PC-3 (cell line): ENCODE measurements at regions not wholly inside any gene's neighbourhood (a gene's known extent, or its start where the extent isn't known, plus 50 kb on each side); places are given as distances from the start of the nearest gene placed in this dataset.

Experiments used
- ATAC-seq: fragments of 200-7000 bp; cut with Tn5 transposase; 2 replicates; pipeline ENCODE4 v1.9.1; 2020; ENCODE audit warnings: mild to moderate bottlenecking, moderate library complexity
- BruUV-seq: library from RNA; stranded (reverse); fragments of 400-500 nt; replicated peaks from 2 replicates; lab custom pipeline; 2021; lab: Mats Ljungman, UMichigan
- CTCF ChIA-PET: fragments of 300-600 bp; sonication (Branson Sonifier 250); formaldehyde crosslinking; loops from one replicate; lab custom pipeline; 2022; ENCODE audit warnings: antibody characterized with exemption; lab: Charles Lee
- POLR2A ChIA-PET: fragments of 300-600 bp; sonication (Branson Sonifier 250); formaldehyde crosslinking; loops from one replicate; lab custom pipeline; 2022; ENCODE audit warnings: antibody characterized with exemption; ENCODE audit not compliant: unreplicated experiment; lab: Charles Lee
- DNase-seq: peaks from one replicate; pipeline ENCODE4 v3.0.0-alpha.2; 2015
- H2AFZ ChIP-seq: fragments of 300-600 bp; sonication (generic); 2 replicates; pipeline ENCODE4 v1.6.0; 2016; ENCODE audit warnings: antibody characterized with exemption, low read length
- H3F3A ChIP-seq: fragments of 300-600 bp; sonication (generic); one replicate; pipeline ENCODE4 v1.6.0; 2017; ENCODE audit warnings: antibody characterized with exemption, low read length, control low read depth, mild to moderate bottlenecking; ENCODE audit not compliant: unreplicated experiment
- H3K27ac ChIP-seq: fragments of 300-600 bp; sonication (generic); 2 replicates; pipeline ENCODE4 v1.5.1; 2016; ENCODE audit warnings: mild to moderate bottlenecking, low read length
- H3K27me3 ChIP-seq: fragments of 300-600 bp; sonication (generic); 2 replicates; pipeline ENCODE4 v1.6.1; 2016; ENCODE audit warnings: low read length, mixed read lengths
- H3K36me3 ChIP-seq: fragments of 300-600 bp; sonication (generic); 2 replicates; pipeline ENCODE4 v1.6.1; 2016; ENCODE audit warnings: low read depth, mixed run types, low read length, mixed read lengths
- H3K4me1 ChIP-seq: fragments of 300-600 bp; sonication (generic); 2 replicates; pipeline ENCODE4 v1.5.1; 2016; ENCODE audit warnings: low read length; ENCODE audit not compliant: insufficient read depth
- H3K4me2 ChIP-seq: fragments of 300-600 bp; sonication (generic); 2 replicates; pipeline ENCODE4 v1.6.0; 2016; ENCODE audit warnings: low read length
- H3K4me3 ChIP-seq: fragments of 300-600 bp; sonication (generic); 2 replicates; pipeline ENCODE4 v1.5.1; 2016; ENCODE audit warnings: mild to moderate bottlenecking, low read length, mixed read lengths
- H3K79me2 ChIP-seq: fragments of 300-600 bp; sonication (generic); 2 replicates; pipeline ENCODE4 v1.6.1; 2017; ENCODE audit warnings: low read length, mixed read lengths
- H3K9ac ChIP-seq: fragments of 300-600 bp; sonication (generic); 2 replicates; pipeline ENCODE4 v1.6.0; 2016; ENCODE audit warnings: mild to moderate bottlenecking, low read length
- H3K9me2 ChIP-seq: fragments of 300-600 bp; sonication (generic); replicated peaks from 2 replicates; pipeline ENCODE4 v1.6.1; 2016; ENCODE audit warnings: mixed run types, low read length, mixed read lengths
- H3K9me3 ChIP-seq: fragments of 300-600 bp; sonication (generic); 2 replicates; pipeline ENCODE4 v1.6.1; 2016; ENCODE audit warnings: low read length, mixed read lengths
- H4K20me1 ChIP-seq: fragments of 300-600 bp; sonication (generic); 2 replicates; pipeline ENCODE4 v1.6.1; 2016; ENCODE audit warnings: low read length, mixed read lengths
- EZH2 ChIP-seq: fragments of 300-600 bp; sonication (generic); IDR thresholded peaks from one replicate; pipeline ENCODE4 v1.6.1; 2017; ENCODE audit warnings: antibody characterized with exemption, mild to moderate bottlenecking, low read length; ENCODE audit not compliant: unreplicated experiment
- EZH2phosphoT487 ChIP-seq: fragments of 300-600 bp; sonication (generic); IDR thresholded peaks from 2 replicates; pipeline ENCODE4 v1.6.1; 2018; ENCODE audit warnings: mild to moderate bottlenecking, antibody characterized with exemption, low read length, borderline replicate concordance
- intact Hi-C: fragments of 100-400 bp; cut with micrococcal nuclease; formaldehyde crosslinking; loops from 2 replicates; pipeline ENCODE4 v1.9.0; 2023
- TF ChIP-seq, protein P1 (sequence below): fragments of 300-600 bp; sonication (generic); conservative IDR thresholded peaks from 2 replicates; pipeline ENCODE4 v1.5.1; 2017; ENCODE audit warnings: antibody characterized with exemption, low read depth, mild to moderate bottlenecking, low read length

DNA sequence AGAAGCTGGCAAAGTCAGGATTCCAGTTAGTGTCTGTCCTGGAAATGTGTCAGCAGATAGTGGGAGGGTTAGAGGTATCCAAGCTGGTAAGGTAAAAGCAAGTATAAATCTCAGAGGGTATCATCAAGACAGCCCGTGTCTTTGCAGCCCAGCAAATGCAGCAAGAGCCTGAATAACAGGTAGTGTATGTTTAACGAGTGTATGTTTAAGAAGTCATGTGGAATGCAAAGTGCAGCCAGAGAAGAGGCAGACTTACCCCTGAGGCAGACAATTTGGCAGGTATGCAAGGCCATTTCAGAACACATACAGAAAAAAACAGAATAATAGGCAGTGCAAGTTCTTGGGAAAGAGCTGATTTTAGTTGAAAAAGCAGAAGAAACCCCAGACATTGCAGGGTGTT lies 411.0 kb upstream of the NEGR1 start:
- Histone ChIP-seq H3K27ac (no peak overlapping the region), H3K9me3 (peaks cover 21% of the 10 kb centered on the region), H3K36me3 (peaks cover 8% of the 10 kb centered on the region), H2AFZ (no peak overlapping the region), H3K27me3 (no peaks in the 10 kb centered on the region), H3K4me2 (no peak overlapping the region), H3K79me2 (no peaks in the 10 kb centered on the region), H3F3A (no peaks in the 10 kb centered on the region), H3K4me1 (no peaks in the 10 kb centered on the region), H4K20me1 (no peaks in the 10 kb centered on the region), H3K9me2 (no peaks in the 10 kb centered on the region), H3K4me3 (no peak overlapping the region), H3K9ac (no peak overlapping the region)
- ChIA-PET POLR2A (no interaction called here), CTCF (no interaction called here)
- ATAC-seq, result no peak
- intact Hi-C loops, result no loop called here
- BruUV-seq, result no TSS peak
- TF ChIP-seq EZH2phosphoT487, result no peak
- no peak for TF ChIP-seq EZH2
- TF ChIP-seq, protein P1, sequence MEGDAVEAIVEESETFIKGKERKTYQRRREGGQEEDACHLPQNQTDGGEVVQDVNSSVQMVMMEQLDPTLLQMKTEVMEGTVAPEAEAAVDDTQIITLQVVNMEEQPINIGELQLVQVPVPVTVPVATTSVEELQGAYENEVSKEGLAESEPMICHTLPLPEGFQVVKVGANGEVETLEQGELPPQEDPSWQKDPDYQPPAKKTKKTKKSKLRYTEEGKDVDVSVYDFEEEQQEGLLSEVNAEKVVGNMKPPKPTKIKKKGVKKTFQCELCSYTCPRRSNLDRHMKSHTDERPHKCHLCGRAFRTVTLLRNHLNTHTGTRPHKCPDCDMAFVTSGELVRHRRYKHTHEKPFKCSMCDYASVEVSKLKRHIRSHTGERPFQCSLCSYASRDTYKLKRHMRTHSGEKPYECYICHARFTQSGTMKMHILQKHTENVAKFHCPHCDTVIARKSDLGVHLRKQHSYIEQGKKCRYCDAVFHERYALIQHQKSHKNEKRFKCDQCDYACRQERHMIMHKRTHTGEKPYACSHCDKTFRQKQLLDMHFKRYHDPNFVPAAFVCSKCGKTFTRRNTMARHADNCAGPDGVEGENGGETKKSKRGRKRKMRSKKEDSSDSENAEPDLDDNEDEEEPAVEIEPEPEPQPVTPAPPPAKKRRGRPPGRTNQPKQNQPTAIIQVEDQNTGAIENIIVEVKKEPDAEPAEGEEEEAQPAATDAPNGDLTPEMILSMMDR, result no peak
- no peak for DNase-seq

DNA sequence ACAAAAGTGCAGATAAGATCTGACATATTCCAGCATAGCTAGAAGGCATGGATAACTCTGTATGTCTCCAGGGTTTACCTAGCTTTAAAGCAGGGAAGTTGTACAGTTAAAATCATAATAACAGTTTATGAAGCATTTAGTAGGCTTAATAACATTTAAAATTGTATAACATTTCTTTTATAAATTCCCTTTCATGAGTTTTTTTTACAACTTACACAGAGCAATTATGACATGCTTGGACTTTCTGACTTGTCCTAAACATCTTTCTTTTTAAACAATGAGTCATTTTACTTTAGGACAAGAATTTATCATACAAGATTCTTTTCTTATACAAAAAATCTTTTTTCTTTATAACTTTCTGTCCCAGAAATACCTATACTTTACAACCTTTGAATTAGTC lies 408.5 kb upstream of the NEGR1 start:
- ATAC-seq, result no peak
- CTCF ChIA-PET, result no interaction called here
- H3K4me2 ChIP-seq, result no peak overlapping the region
- no peak overlapping the region for H3K9ac ChIP-seq
- H3K4me3 ChIP-seq, result no peak overlapping the region
- TF ChIP-seq EZH2phosphoT487, result no peak
- no peak for TF ChIP-seq EZH2
- TF ChIP-seq, protein P1, result no peak
- no peaks in the 10 kb centered on the region for H3K9me2 ChIP-seq
- H4K20me1 ChIP-seq, result no peaks in the 10 kb centered on the region
- H3K36me3 ChIP-seq, result peaks cover 8% of the 10 kb centered on the region
- no peaks in the 10 kb centered on the region for H3F3A ChIP-seq
- no peak overlapping the region for H2AFZ ChIP-seq
- DNase-seq, result peak; percentile 15
- H3K4me1 ChIP-seq, result no peaks in the 10 kb centered on the region
- BruUV-seq, result no TSS peak
- no peak overlapping the region for H3K27ac ChIP-seq
- H3K27me3 ChIP-seq, result no peaks in the 10 kb centered on the region
- intact Hi-C loops, result no loop called here
- POLR2A ChIA-PET, result no interaction called here
- peaks cover 21% of the 10 kb centered on the region for H3K9me3 ChIP-seq
- no peaks in the 10 kb centered on the region for H3K79me2 ChIP-seq

DNA sequence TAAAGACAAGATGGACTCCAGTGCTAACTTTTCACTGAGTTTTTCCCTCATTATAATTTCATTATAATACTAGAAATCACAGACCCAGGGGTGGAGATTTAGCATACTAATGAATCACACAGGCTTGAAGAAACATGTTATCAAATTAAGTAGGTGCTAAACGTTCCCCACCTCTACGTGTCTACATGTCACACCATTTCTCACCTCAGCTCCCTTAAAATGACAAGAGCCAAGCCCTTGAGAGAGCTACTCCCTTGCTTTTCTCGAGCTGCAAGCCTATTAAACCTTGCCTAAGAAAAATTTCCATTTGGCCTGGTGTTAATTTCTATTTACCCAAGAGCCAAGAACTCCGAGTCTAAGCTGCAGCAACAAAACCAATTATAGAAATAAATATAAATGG lies 396.3 kb upstream of the NEGR1 start:
- Histone ChIP-seq H3K9me3 (no peaks in the 10 kb centered on the region), H3K9me2 (no peaks in the 10 kb centered on the region), H3K4me2 (no peak overlapping the region), H2AFZ (no peak overlapping the region), H3K79me2 (no peaks in the 10 kb centered on the region), H4K20me1 (no peaks in the 10 kb centered on the region), H3K4me1 (no peaks in the 10 kb centered on the region), H3K9ac (no peak overlapping the region), H3F3A (no peaks in the 10 kb centered on the region), H3K27ac (no peak overlapping the region), H3K4me3 (no peak overlapping the region), H3K36me3 (no peaks in the 10 kb centered on the region), H3K27me3 (no peaks in the 10 kb centered on the region)
- ChIA-PET CTCF (no interaction called here), POLR2A (no interaction called here)
- ATAC-seq, result no peak
- BruUV-seq, result no TSS peak
- TF ChIP-seq EZH2, result no peak
- TF ChIP-seq, protein P1, result no peak
- TF ChIP-seq EZH2phosphoT487, result no peak
- DNase-seq, result no peak
- intact Hi-C loops, result loop anchor here (2.0 kb wide), 1 partner anchor 36 kb away; no protein-coding TSS in a partner anchor
